AG04449 (cell line): ENCODE measurements at regions not wholly inside any gene's neighbourhood (a gene's known extent, or its start where the extent isn't known, plus 50 kb on each side); places are given as distances from the start of the nearest gene placed in this dataset.

ENCODE experiments used
- CTCF ChIA-PET: fragments of 350-600 bp; formaldehyde crosslinking; extraction: SDS; loops from one replicate; lab custom pipeline; 2021; ENCODE audit warnings: antibody characterized with exemption; lab: Yijun Ruan, JAX
- POLR2A ChIA-PET: fragments of 400-600, 350-600 bp; formaldehyde crosslinking; extraction: SDS; loops from one replicate; lab custom pipeline; 2020; ENCODE audit warnings: antibody characterized with exemption, inconsistent platforms; lab: Yijun Ruan, JAX
- DNase-seq: peaks from one replicate; pipeline ENCODE4 v3.0.0-alpha.2; 2010; ENCODE audit warnings: low read depth, low spot score
- H3K4me3 ChIP-seq: 2 replicates; pipeline ENCODE4 v1.5.1; 2011; ENCODE audit warnings: low read depth, mild to moderate bottlenecking, control low read depth, low read length
- CTCF ChIP-seq: IDR thresholded peaks from one replicate; pipeline ENCODE4 v1.5.1; 2011; ENCODE audit warnings: mild to moderate bottlenecking, moderate library complexity, low read length, control low read depth, inconsistent platforms; ENCODE audit not compliant: insufficient read depth; ENCODE audit errors: missing control alignments

GRCh38 chr4:187307131-187307530 is 583.5 kb upstream of the FAT1 start:
- ChIA-PET POLR2A (no interaction called here), CTCF (no interaction called here)
- no peak for TF ChIP-seq CTCF
- no peak overlapping the region for H3K4me3 ChIP-seq
- DNase-seq = no peak

- CTCF ChIA-PET = no interaction called here
- POLR2A ChIA-PET = no interaction called here
- no peak for DNase-seq
- no peak for TF ChIP-seq CTCF
- no peak overlapping the region for H3K4me3 ChIP-seq
These were observed 585.8 kb upstream of the FAT1 start for GRCh38 chr4:187309456-187309855.

DNA sequence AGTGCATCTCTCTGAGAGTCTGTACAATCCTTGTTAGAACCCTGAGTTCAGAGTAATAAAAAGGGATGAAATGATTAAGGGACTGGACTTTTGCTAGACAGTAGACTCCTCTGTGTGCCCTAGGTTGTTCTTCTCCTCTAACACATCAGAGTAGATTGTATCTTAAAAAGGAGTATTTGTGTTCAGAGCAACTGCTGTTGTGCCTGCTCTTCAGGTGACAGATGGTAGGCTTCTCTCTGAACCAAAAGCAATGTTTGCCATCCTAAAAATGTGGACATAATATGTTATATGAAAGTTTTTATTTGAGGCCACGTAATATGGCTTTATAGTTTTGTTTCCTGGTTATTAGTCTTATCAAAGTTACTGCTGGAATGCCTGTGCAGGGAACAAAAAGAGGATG is 588.6 kb upstream of the FAT1 start:
- DNase-seq = no peak
- no peak for TF ChIP-seq CTCF
- CTCF ChIA-PET = no interaction called here
- no peak overlapping the region for H3K4me3 ChIP-seq
- POLR2A ChIA-PET = no interaction called here

DNA sequence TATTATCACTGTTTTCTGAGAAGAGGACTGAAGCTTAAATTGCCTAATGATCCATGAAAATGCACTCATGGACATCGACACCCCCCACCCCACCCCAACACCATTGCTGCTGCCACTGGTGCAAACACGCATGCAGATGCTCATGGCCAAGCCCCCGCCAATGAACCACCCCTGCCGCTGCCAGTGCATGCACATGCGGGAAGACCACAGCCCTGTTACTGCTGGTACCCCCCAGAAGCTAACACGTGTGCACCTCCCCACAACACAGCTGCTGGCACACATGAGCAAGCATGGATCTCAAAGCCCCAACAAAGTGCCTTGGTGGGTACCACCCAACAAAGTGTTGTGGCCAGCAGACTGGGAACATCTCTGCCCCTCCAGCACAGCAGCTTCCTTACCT is 594.1 kb upstream of the FAT1 start:
- POLR2A ChIA-PET = no interaction called here
- no peak for TF ChIP-seq CTCF
- CTCF ChIA-PET = no interaction called here

DNA sequence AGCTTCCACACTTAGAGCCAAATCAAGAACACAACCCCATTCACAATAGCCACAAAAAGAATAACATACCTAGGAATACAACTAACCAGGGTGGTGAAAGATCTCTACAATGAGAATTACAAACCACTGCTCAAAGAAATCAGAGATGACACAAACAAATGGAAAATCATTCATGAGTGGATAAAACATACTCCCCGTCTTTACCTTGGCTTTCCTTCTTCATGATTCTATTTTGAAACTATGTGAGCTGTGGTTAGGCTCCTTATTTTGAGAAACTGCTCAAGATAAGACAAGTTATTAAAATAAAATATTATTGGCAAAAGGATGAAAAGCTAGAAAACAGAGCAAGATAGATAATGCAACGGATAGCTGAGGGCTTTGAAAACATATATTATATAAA is 598.1 kb upstream of the FAT1 start:
- ChIA-PET POLR2A (no interaction called here), CTCF (no interaction called here)
- no peak overlapping the region for H3K4me3 ChIP-seq
- TF ChIP-seq CTCF = no peak
- DNase-seq = no peak

More for the DNA sequence above, 594.1 kb upstream of the FAT1 start:
- no peak overlapping the region for H3K4me3 ChIP-seq
- no peak for DNase-seq

GRCh38 chr4:187332141-187332540 is 608.5 kb upstream of the FAT1 start:
- DNase-seq = no peak
- no peak for TF ChIP-seq CTCF
- POLR2A ChIA-PET = no interaction called here
- CTCF ChIA-PET = no interaction called here
- no peak overlapping the region for H3K4me3 ChIP-seq
